Activated B cell treated with CpG ODN at 0.5 μM for 24 hours (primary cell): ENCODE measurements at regions not wholly inside any gene's neighbourhood (a gene's known extent, or its start where the extent isn't known, plus 50 kb on each side); places are given as distances from the start of the nearest gene placed in this dataset.
"Not testable (repeated sequence)": the region's sequence is repeated elsewhere in the genome, so short reads cannot be mapped to it uniquely, and the experiment has no call there.

ENCODE experiments used
- ATAC-seq: fragments of 200-7000 bp; cut with Tn5 transposase; one replicate; pipeline ENCODE4 v1.10.0; 2021; ENCODE audit warnings: low read depth, mild to moderate bottlenecking, moderate library complexity
- CTCF ChIA-PET: fragments of 350-600 bp; sonication (Branson Sonifier 250); formaldehyde crosslinking; loops from one replicate; lab custom pipeline; 2021; ENCODE audit warnings: antibody characterized with exemption; lab: Charles Lee
- POLR2A ChIA-PET: fragments of 350-600 bp; sonication (Branson Sonifier 250); formaldehyde crosslinking; loops from one replicate; lab custom pipeline; 2021; ENCODE audit warnings: antibody characterized with exemption; lab: Charles Lee
- DNase-seq: peaks from one replicate; pipeline ENCODE4 v3.0.0; 2022
- H3K27ac Mint-ChIP-seq: one replicate; pipeline ENCODE4 v1.8.0; 2020; ENCODE audit warnings: mixed read lengths
- H3K27me3 Mint-ChIP-seq: one replicate; pipeline ENCODE4 v1.8.0; 2021; ENCODE audit warnings: mixed read lengths
- H3K36me3 Mint-ChIP-seq: one replicate; pipeline ENCODE4 v1.8.0; 2021; ENCODE audit warnings: low read depth, mixed read lengths
- H3K4me1 Mint-ChIP-seq: one replicate; pipeline ENCODE4 v1.8.0; 2021; ENCODE audit warnings: mixed read lengths
- H3K4me3 Mint-ChIP-seq: one replicate; pipeline ENCODE4 v1.8.0; 2020; ENCODE audit warnings: mild to moderate bottlenecking, mixed read lengths
- H3K9me3 Mint-ChIP-seq: one replicate; pipeline ENCODE4 v1.8.0; 2020; ENCODE audit warnings: mixed read lengths
- intact Hi-C: fragments of 100-400 bp; cut with micrococcal nuclease; formaldehyde crosslinking; loops from one replicate; pipeline ENCODE4 v1.15.1; 2024

- H3K36me3 Mint-ChIP-seq, POLR2A ChIA-PET, CTCF ChIA-PET, H3K27ac Mint-ChIP-seq, H3K9me3 Mint-ChIP-seq, H3K4me3 Mint-ChIP-seq, H3K27me3 Mint-ChIP-seq, H3K4me1 Mint-ChIP-seq, ATAC-seq, intact Hi-C loops, DNase-seq: not testable (repeated sequence)
These were observed 174.4 kb downstream of the TRIM43 start for GRCh38 chr2:95765925-95766910.

DNA sequence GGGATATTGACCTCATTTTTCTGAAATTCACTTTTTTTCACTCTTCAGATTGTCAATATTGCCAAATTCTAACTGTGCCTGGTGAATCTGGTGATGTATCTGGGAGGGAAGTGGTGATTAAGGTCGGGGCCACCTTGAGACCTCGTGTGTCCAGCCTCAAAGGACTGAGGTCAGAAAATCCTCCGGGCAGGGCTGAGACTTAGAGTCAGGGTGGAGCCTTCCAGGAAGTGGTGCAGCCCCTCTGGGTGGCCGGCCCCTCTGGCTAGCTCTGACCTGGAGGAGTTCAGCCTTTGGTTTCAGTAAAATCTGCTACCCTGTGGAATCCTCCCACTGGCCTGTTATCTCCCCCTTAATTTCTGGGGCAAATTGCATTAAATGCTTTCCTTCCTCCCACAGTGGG is 175.7 kb downstream of the TRIM43 start:
- H3K27ac Mint-ChIP-seq, POLR2A ChIA-PET, H3K27me3 Mint-ChIP-seq, H3K4me1 Mint-ChIP-seq, H3K4me3 Mint-ChIP-seq, H3K36me3 Mint-ChIP-seq, DNase-seq, intact Hi-C loops, H3K9me3 Mint-ChIP-seq, ATAC-seq, CTCF ChIA-PET: not testable (repeated sequence)

DNA sequence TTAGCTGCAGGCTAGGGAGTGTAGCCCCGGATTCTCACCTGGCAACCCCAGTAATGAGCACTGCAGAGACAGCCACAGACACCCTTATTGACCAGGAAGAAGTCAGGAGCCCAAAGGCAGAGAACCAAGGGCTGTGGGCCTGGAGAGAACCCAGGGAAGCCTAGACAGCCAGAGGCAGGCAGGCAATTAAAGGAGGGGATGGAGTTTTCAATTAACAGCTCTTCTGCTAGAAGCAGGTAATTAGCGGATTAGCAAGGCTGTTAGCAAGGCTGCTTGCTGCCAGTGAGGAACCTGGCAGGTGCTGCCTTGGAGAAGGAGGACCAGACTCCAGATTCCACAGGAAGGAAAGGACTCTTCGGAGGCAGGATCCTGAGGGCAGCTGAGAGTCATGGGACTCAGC is 176.1 kb downstream of the TRIM43 start:
- H3K4me1 Mint-ChIP-seq, H3K27me3 Mint-ChIP-seq, CTCF ChIA-PET, DNase-seq, intact Hi-C loops, ATAC-seq, H3K9me3 Mint-ChIP-seq, POLR2A ChIA-PET, H3K36me3 Mint-ChIP-seq, H3K4me3 Mint-ChIP-seq, H3K27ac Mint-ChIP-seq: not testable (repeated sequence)

DNA sequence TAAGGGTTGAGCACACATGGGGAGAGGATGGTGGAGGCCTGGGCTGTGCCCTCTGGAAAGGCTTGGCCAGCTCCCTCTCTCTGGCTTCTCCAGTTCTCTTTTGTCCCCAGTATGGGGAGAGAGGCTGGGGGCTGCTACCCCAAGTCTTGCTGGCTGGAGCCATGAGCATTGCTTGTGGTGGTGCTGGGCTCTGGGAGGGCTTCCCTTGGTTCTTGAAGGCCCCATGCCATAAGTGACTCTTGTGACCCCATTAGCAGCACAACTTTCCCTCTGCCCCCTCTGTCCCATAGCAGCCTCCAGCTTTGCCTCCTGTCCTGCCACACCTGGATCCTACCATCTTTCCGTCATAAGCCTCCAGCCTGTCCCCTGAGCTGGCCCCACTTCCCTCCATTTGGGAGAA is 177.5 kb downstream of the TRIM43 start:
- H3K36me3 Mint-ChIP-seq, ATAC-seq, H3K4me3 Mint-ChIP-seq, DNase-seq, intact Hi-C loops, H3K4me1 Mint-ChIP-seq, POLR2A ChIA-PET, H3K9me3 Mint-ChIP-seq, CTCF ChIA-PET, H3K27me3 Mint-ChIP-seq, H3K27ac Mint-ChIP-seq: not testable (repeated sequence)

GRCh38 chr2:95770726-95771125 is 178.9 kb downstream of the TRIM43 start:
- H3K36me3 Mint-ChIP-seq, POLR2A ChIA-PET, DNase-seq: not testable (repeated sequence)

DNA sequence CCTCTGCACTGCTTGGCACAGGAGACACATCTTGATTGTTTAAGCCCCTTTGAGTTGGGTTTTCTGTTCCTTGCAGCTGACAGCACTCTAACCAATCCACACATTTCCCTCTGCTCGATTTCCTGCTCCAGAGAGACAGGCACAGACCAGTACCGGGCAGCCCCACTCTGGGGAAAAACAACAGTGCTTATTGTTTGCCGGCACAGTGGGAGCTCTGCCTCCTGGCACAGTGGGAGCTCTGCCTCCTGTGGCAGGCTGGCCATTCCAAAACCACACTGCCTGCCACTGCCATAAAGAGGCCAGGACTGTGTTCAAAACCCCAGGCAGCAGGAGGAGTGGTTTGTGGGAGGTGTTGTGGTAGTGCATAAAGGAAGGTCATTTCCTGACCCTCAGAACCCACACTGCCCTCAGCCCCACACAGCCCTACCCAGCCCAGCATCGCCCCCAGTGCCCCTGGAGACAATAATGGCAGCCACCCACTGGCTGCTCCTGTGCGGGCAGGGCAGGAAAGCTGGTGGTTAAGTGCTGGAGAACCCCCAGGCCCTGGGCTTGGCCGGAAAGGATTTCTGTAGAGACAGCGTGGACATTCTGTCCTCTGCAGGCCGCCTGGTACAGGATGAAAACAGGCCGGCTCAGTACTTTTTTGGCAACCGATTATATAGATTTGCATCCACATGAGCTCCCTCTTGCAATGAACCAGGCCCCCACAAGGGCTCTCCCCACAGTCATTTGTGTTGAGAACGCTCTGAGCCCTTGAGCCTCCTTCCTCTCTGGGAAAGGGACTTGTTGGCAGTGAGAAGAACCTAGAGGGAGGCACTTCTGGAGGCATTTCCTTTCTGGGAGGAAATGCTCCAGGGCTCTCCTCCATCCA is 182.8 kb downstream of the TRIM43 start:
- DNase-seq, intact Hi-C loops, H3K9me3 Mint-ChIP-seq, POLR2A ChIA-PET, ATAC-seq, H3K4me3 Mint-ChIP-seq, H3K27ac Mint-ChIP-seq, H3K4me1 Mint-ChIP-seq, CTCF ChIA-PET, H3K27me3 Mint-ChIP-seq, H3K36me3 Mint-ChIP-seq: not testable (repeated sequence)

More at GRCh38 chr2:95770726-95771125, 178.9 kb downstream of the TRIM43 start:
- H3K27me3 Mint-ChIP-seq, H3K9me3 Mint-ChIP-seq, ATAC-seq, H3K4me3 Mint-ChIP-seq, CTCF ChIA-PET, H3K27ac Mint-ChIP-seq, intact Hi-C loops, H3K4me1 Mint-ChIP-seq: not testable (repeated sequence)

GRCh38 chr2:95775193-95775531 is 183.4 kb downstream of the TRIM43 start:
- H3K27ac Mint-ChIP-seq, H3K9me3 Mint-ChIP-seq, DNase-seq, H3K27me3 Mint-ChIP-seq, H3K36me3 Mint-ChIP-seq, H3K4me1 Mint-ChIP-seq, POLR2A ChIA-PET, ATAC-seq, CTCF ChIA-PET, intact Hi-C loops, H3K4me3 Mint-ChIP-seq: not testable (repeated sequence)
